ENCODE measurements at regions not wholly inside any gene's neighbourhood (a gene's known extent, or its start where the extent isn't known, plus 50 kb on each side); places are given as distances from the start of the nearest gene placed in this dataset.

DNA sequence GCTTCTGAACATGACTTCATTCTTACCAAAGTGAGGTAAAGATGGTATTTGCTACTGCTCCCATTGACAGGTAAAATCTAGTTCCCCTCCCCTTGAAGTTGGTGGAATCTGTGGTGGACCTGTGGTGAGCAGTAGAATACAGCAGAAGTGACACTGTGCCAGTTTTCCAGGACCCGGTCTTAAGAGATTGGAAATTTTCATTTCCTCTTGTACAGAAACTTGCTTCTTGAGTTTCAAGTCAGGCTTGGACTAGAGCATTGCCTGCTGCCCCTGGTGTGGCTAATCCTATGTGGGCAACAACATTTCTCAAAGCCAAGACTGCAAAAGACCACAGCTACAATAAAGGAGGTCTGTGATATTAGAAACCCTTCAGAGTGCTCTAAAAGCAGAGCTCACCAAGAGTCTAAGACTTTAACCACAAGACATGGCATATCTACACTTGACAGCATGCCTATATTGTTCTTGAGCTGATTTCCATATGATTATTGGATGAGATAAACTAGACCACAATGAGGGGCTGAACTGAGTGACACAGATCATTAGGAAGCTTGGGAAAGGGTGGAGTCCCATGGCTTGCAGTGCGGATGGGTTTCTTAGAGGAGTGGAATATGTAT, 458.1 kb downstream of the BCL11A start:
- intact Hi-C loops (cut with micrococcal nuclease; ENCODE audit: unreplicated experiment) (no loop called here), in situ Hi-C loops (cut with HindIII; ENCODE audit: low pct_unique_long_range_greater_than_20kb, low sequenced_read_pairs) (no loop called here)
- Histone ChIP-seq H3K36me3 (ENCODE audit: control insufficient read depth, insufficient read depth, low read length) (no peaks in the 10 kb centered on the region), H3K27ac (ENCODE audit: low read length) (no peak overlapping the region), H3K9me3 (ENCODE audit: control insufficient read depth, insufficient read depth, low read depth, low read length) (no peaks in the 10 kb centered on the region), H3K4me3 (ENCODE audit: low read depth in 2 of 2, low read length in 2 of 2) (no peak overlapping the region), H3K4me1 (ENCODE audit: control insufficient read depth, insufficient read depth, low read length) (no peaks in the 10 kb centered on the region), H3K27me3 (ENCODE audit: control insufficient read depth, insufficient read depth, low read length) (no peaks in the 10 kb centered on the region)
- TF ChIP-seq, protein P1, sequence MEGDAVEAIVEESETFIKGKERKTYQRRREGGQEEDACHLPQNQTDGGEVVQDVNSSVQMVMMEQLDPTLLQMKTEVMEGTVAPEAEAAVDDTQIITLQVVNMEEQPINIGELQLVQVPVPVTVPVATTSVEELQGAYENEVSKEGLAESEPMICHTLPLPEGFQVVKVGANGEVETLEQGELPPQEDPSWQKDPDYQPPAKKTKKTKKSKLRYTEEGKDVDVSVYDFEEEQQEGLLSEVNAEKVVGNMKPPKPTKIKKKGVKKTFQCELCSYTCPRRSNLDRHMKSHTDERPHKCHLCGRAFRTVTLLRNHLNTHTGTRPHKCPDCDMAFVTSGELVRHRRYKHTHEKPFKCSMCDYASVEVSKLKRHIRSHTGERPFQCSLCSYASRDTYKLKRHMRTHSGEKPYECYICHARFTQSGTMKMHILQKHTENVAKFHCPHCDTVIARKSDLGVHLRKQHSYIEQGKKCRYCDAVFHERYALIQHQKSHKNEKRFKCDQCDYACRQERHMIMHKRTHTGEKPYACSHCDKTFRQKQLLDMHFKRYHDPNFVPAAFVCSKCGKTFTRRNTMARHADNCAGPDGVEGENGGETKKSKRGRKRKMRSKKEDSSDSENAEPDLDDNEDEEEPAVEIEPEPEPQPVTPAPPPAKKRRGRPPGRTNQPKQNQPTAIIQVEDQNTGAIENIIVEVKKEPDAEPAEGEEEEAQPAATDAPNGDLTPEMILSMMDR (IDR thresholded peaks at IDR 0.05), result no peak
- TF ChIP-seq, protein P2, sequence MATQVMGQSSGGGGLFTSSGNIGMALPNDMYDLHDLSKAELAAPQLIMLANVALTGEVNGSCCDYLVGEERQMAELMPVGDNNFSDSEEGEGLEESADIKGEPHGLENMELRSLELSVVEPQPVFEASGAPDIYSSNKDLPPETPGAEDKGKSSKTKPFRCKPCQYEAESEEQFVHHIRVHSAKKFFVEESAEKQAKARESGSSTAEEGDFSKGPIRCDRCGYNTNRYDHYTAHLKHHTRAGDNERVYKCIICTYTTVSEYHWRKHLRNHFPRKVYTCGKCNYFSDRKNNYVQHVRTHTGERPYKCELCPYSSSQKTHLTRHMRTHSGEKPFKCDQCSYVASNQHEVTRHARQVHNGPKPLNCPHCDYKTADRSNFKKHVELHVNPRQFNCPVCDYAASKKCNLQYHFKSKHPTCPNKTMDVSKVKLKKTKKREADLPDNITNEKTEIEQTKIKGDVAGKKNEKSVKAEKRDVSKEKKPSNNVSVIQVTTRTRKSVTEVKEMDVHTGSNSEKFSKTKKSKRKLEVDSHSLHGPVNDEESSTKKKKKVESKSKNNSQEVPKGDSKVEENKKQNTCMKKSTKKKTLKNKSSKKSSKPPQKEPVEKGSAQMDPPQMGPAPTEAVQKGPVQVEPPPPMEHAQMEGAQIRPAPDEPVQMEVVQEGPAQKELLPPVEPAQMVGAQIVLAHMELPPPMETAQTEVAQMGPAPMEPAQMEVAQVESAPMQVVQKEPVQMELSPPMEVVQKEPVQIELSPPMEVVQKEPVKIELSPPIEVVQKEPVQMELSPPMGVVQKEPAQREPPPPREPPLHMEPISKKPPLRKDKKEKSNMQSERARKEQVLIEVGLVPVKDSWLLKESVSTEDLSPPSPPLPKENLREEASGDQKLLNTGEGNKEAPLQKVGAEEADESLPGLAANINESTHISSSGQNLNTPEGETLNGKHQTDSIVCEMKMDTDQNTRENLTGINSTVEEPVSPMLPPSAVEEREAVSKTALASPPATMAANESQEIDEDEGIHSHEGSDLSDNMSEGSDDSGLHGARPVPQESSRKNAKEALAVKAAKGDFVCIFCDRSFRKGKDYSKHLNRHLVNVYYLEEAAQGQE (IDR thresholded peaks at IDR 0.05; ENCODE audit: insufficient read depth in 1 of 2, low read depth in 2 of 2, low read length in 1 of 2), result no peak
- TF ChIP-seq SIN3A (IDR thresholded peaks at IDR 0.05; ENCODE audit: borderline replicate concordance, insufficient read depth, low read depth, low read length) (no peak), POLR2AphosphoS5 (IDR thresholded peaks at IDR 0.05; ENCODE audit: low read depth, low read length) (no peak), TCF7L2 (IDR thresholded peaks at IDR 0.05; ENCODE audit: low read depth, low read length) (no peak)
- ATAC-seq, result no peak
- ChIA-PET POLR2A (no interaction called here), CTCF (no interaction called here)
- BruUV-seq (replicated peaks), result no TSS peak
- DNase-seq (ENCODE audit: low read depth, low spot score), result no peak

DNA sequence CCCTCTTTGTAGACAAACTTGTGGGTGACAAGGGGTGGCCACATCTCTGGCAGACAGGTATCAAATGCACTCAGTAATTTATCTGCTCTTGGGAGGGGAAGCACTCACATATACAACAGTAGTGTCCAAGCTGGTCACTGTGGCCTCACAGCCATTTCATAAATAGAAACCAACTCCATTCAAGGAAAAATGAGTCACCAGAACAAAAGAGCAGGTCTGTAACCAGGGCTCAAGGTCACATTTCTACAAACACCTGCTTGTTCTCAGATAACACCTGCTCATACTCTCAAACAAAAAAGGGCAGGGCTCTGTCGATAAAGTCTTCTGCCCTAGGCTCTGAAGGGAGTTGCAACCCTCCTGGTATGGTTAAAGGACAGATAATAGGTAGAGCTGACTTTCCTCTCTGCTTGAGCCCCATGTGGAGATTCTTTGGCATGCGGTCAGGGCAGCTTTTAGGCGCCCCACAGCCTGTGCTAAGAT, 459.0 kb downstream of the BCL11A start:
- no TSS peak for BruUV-seq (replicated peaks)
- Histone ChIP-seq H3K9me3 (ENCODE audit: control insufficient read depth, insufficient read depth, low read depth, low read length) (no peaks in the 10 kb centered on the region), H3K27me3 (ENCODE audit: control insufficient read depth, insufficient read depth, low read length) (no peaks in the 10 kb centered on the region), H3K27ac (ENCODE audit: low read length) (no peak overlapping the region), H3K4me3 (ENCODE audit: low read depth in 2 of 2, low read length in 2 of 2) (no peak overlapping the region), H3K4me1 (ENCODE audit: control insufficient read depth, insufficient read depth, low read length) (no peaks in the 10 kb centered on the region), H3K36me3 (ENCODE audit: control insufficient read depth, insufficient read depth, low read length) (no peaks in the 10 kb centered on the region)
- in situ Hi-C loops (cut with HindIII; ENCODE audit: low pct_unique_long_range_greater_than_20kb, low sequenced_read_pairs), result no loop called here
- intact Hi-C loops (cut with micrococcal nuclease; ENCODE audit: unreplicated experiment), result no loop called here
- POLR2A ChIA-PET, result no interaction called here
- ATAC-seq (no peak), DNase-seq (ENCODE audit: low read depth, low spot score) (no peak)
- TF ChIP-seq TCF7L2 (IDR thresholded peaks at IDR 0.05; ENCODE audit: low read depth, low read length), result no peak
- TF ChIP-seq, protein P1 (IDR thresholded peaks at IDR 0.05), result no peak
- no peak for TF ChIP-seq POLR2AphosphoS5 (IDR thresholded peaks at IDR 0.05; ENCODE audit: low read depth, low read length)
- TF ChIP-seq, protein P2 (IDR thresholded peaks at IDR 0.05; ENCODE audit: insufficient read depth in 1 of 2, low read depth in 2 of 2, low read length in 1 of 2), result no peak
- no peak for TF ChIP-seq SIN3A (IDR thresholded peaks at IDR 0.05; ENCODE audit: borderline replicate concordance, insufficient read depth, low read depth, low read length)
- CTCF ChIA-PET, result no interaction called here
